Breast epithelium (tissue), 4 donors: ENCODE measurements at regions not wholly inside any gene's neighbourhood (a gene's known extent, or its start where the extent isn't known, plus 50 kb on each side); places are given as distances from the start of the nearest gene placed in this dataset.

Experiments
- DNase-seq, 2 donors: peaks; one replicate each; pipeline ENCODE4 v3.0.0-alpha.2; 2019; ENCODE audit warnings: low spot score in 2 of 2
- H3K27ac ChIP-seq, 2 donors: fragments of 200-600 bp; sonication (generic) in 1 of 2; one replicate each; pipeline ENCODE4 v1.5.1; 2016 to 2019; ENCODE audit warnings: mild to moderate bottlenecking in 1 of 2
- H3K27me3 ChIP-seq, 2 donors: fragments of 200-600 bp; sonication (generic) in 1 of 2; one replicate each; pipeline versions ENCODE4 v1.5.1 to v1.6.0; 2017 to 2019; ENCODE audit warnings: control low read depth in 1 of 2, mild to moderate bottlenecking in 1 of 2
- H3K36me3 ChIP-seq: fragments of 200-600 bp; one replicate; pipeline ENCODE4 v1.5.1; 2019
- H3K4me1 ChIP-seq, 2 donors: fragments of 200-600 bp; sonication (generic); one replicate each; pipeline ENCODE4 v1.5.1; 2016 to 2019; ENCODE audit warnings: control low read depth in 1 of 2
- H3K4me3 ChIP-seq, 3 donors: fragments of 200-600 bp; sonication (generic); 1 replicate in 2 of 3; 2 replicates in 1 of 3; pipeline ENCODE4 v1.5.1; 2016 to 2019; ENCODE audit warnings: mild to moderate bottlenecking in 3 of 3, moderate library complexity in 2 of 3
- H3K9me3 ChIP-seq, 2 donors: fragments of 200-600 bp; sonication (generic) in 1 of 2; one replicate each; pipeline ENCODE4 v1.5.1; 2016 to 2019; ENCODE audit warnings: control low read depth in 1 of 2
- POLR2A ChIP-seq: fragments of 450-650 bp; IDR thresholded peaks from one replicate; pipeline ENCODE4 v1.6.1; 2016; ENCODE audit warnings: antibody characterized with exemption, mild to moderate bottlenecking, moderate library complexity
- POLR2AphosphoS5 ChIP-seq, 3 donors: sonication (generic); formaldehyde crosslinking; IDR thresholded peaks; one replicate each; pipeline ENCODE4 v1.6.1; 2017; ENCODE audit warnings: antibody characterized with exemption in 3 of 3
- intact Hi-C: fragments of 100-400 bp; cut with DNase I; formaldehyde crosslinking; loops from one replicate; pipeline ENCODE4 v1.15.1; 2023; ENCODE audit warnings: low total_unique reads
- TF ChIP-seq, protein P1 (sequence below), 3 donors: fragments of 450-650 bp; IDR thresholded peaks; one replicate each; pipeline ENCODE4 v1.5.1; 2016 to 2017; ENCODE audit warnings: antibody characterized with exemption in 3 of 3, mild to moderate bottlenecking in 3 of 3, moderate library complexity in 3 of 3

DNA sequence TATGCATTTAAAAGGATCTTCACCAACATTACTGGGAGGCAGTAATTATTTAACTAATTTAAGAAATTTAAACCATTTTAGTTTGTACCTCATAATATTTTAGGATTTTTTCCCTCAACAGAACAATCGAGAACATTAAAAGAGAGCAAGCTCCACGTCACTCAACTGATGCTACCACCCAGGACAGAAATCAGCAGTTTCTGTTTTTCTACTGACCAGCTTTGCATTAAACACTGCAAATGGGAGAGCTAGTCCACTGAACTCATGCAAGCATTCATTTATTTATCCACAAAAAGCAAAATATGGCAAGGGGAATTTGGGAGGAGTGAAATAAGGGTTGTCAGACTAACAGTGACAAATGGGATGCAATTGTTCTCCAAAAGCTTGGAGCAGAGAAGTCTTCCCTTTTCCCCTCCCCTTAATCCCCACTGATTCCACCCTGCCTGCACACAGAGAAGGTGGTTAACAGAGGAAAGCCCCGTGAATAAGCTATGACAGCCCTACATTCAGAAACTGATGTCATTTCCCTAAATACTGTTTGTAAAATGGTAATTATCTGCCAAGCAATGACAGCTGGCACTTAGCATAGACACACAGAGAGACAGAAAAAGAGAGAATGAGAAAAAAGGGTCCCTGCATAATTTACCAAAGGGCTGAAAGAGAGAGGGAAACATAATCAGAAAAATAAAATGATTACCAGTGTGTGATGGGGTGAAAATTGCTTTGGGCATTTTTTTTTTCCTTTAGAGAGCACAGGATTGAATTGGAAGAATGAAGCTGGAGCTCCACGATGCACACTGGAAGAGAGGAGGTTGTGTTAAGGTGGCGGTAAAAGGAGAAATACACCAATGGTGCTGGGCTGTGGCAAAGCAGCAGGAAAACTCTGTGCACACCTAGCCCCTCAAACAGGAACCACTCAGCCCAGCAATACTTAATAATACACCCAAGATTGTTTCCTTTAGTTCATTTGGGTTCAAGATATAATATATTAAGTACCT is 777.4 kb downstream of the TUSC7 start:
- no peak overlapping the region for H3K27ac ChIP-seq
- no peak for DNase-seq
- no peaks in the 10 kb centered on the region for H3K9me3 ChIP-seq
- intact Hi-C loops, result no loop called here
- H3K4me3 ChIP-seq, result no peak overlapping the region
- H3K27me3 ChIP-seq, result no peaks in the 10 kb centered on the region
- H3K36me3 ChIP-seq, result no peaks in the 10 kb centered on the region
- TF ChIP-seq POLR2A, result no peak
- TF ChIP-seq, protein P1, sequence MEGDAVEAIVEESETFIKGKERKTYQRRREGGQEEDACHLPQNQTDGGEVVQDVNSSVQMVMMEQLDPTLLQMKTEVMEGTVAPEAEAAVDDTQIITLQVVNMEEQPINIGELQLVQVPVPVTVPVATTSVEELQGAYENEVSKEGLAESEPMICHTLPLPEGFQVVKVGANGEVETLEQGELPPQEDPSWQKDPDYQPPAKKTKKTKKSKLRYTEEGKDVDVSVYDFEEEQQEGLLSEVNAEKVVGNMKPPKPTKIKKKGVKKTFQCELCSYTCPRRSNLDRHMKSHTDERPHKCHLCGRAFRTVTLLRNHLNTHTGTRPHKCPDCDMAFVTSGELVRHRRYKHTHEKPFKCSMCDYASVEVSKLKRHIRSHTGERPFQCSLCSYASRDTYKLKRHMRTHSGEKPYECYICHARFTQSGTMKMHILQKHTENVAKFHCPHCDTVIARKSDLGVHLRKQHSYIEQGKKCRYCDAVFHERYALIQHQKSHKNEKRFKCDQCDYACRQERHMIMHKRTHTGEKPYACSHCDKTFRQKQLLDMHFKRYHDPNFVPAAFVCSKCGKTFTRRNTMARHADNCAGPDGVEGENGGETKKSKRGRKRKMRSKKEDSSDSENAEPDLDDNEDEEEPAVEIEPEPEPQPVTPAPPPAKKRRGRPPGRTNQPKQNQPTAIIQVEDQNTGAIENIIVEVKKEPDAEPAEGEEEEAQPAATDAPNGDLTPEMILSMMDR (IDR thresholded peaks at IDR 0.05), result no peak
- no peak for TF ChIP-seq POLR2AphosphoS5 (IDR thresholded peaks at IDR 0.05)
- H3K4me1 ChIP-seq, result no peaks in the 10 kb centered on the region

DNA sequence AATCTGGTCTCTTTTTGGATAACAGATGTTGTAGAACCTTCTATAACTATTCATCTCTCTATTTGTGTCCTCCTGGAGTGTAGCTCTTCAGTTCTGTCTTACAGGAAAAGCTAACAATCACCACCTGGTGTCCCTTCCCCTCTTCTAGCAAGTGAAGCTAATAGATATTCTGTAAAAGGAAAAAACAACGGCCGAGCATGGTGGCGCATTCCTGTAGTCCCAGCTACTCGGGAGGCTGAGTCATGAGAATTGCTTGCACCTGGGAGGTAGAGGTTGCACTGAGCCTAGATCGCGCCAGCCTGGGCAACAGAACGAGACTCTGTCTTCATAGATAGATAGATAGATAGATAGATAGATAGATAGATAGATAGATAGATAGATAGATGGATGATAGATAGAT is 779.4 kb downstream of the TUSC7 start:
- Histone ChIP-seq H3K27ac (no peak overlapping the region), H3K4me3 (no peak overlapping the region), H3K27me3 (no peaks in the 10 kb centered on the region), H3K9me3 (no peaks in the 10 kb centered on the region), H3K36me3 (no peaks in the 10 kb centered on the region), H3K4me1 (no peaks in the 10 kb centered on the region)
- intact Hi-C loops, result no loop called here
- TF ChIP-seq POLR2A, result no peak
- TF ChIP-seq, protein P1 (IDR thresholded peaks at IDR 0.05), result no peak
- no peak for TF ChIP-seq POLR2AphosphoS5 (IDR thresholded peaks at IDR 0.05)
- DNase-seq, result no peak

DNA sequence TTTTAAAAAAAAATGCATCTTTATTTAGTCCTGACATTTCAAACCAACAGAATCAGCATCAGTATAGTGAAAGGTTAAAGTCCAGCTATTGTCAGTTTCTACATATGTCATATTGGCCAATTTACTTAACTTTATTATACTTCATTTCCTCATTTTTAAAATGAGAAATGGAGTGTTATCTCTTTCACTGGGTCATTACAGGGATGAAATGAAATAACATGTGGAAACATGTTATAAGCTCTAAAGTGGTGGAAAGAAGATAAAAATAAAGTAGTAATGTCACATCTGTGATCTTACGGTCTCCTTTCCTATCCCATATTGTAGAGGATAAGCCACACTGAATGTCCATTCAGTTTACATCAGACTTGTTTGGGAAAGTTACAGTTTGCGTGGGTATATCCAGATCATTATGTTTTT is 780.1 kb downstream of the TUSC7 start:
- Histone ChIP-seq H3K9me3 (no peaks in the 10 kb centered on the region), H3K4me3 (no peak overlapping the region), H3K4me1 (no peaks in the 10 kb centered on the region), H3K36me3 (no peaks in the 10 kb centered on the region), H3K27ac (no peak overlapping the region), H3K27me3 (no peaks in the 10 kb centered on the region)
- TF ChIP-seq, protein P1 (IDR thresholded peaks at IDR 0.05), result no peak
- TF ChIP-seq POLR2A (no peak), POLR2AphosphoS5 (IDR thresholded peaks at IDR 0.05) (no peak)
- intact Hi-C loops, result loop anchor here (5.0 kb wide), 1 partner anchor 253 kb away; no protein-coding TSS in a partner anchor
- DNase-seq, result no peak

DNA sequence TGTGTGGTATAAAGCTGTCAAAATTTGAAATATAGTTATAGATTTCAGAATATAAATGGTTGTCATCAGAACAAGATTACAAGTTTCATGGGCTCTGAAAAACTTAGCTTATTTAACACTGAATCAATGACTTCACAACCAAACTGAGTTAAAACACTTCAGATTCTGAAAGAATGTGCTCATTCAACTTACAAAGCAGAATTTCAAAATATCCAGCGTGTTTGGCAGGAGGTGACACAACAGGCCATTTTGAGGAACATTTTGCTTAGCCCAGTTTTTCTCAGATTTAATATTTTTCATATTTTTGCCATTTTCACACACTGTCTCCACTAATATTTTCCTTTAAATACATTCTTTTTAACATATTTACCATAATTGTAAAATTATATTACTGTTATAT is 781.1 kb downstream of the TUSC7 start:
- Histone ChIP-seq H3K4me3 (no peak overlapping the region), H3K4me1 (no peaks in the 10 kb centered on the region), H3K27me3 (no peaks in the 10 kb centered on the region), H3K27ac (no peak overlapping the region), H3K9me3 (no peaks in the 10 kb centered on the region), H3K36me3 (no peaks in the 10 kb centered on the region)
- no peak for DNase-seq
- TF ChIP-seq, protein P1 (IDR thresholded peaks at IDR 0.05), result no peak
- TF ChIP-seq POLR2A, result no peak
- no peak for TF ChIP-seq POLR2AphosphoS5 (IDR thresholded peaks at IDR 0.05)
- intact Hi-C loops, result loop anchor here (5.0 kb wide), 1 partner anchor 252 kb away; no protein-coding TSS in a partner anchor

DNA sequence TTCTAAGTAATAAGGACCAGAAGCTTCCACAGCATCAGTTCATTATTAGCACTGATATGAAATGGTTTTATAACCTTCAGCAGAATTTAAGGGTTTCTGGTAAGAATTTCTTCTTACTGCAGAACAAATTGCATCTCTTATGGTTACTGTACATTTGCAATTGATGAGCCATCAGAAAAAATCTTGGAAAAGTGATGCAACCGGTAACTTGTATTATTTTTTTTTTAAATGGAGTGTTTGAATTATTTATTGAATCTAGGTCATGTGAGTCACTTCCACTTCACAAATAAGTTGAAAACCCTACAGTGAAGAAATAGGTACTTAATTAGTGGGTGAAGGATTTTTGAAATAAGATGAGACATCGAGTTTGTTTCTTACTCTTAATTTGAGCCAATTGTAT is 786.0 kb downstream of the TUSC7 start:
- H3K4me1 ChIP-seq, result no peaks in the 10 kb centered on the region

More for the DNA sequence above, 786.0 kb downstream of the TUSC7 start:
- Histone ChIP-seq H3K9me3 (no peaks in the 10 kb centered on the region), H3K27ac (no peak overlapping the region), H3K4me3 (no peak overlapping the region), H3K36me3 (peaks cover 3% of the 10 kb centered on the region), H3K27me3 (no peaks in the 10 kb centered on the region)
- intact Hi-C loops, result no loop called here
- no peak for DNase-seq
- TF ChIP-seq, protein P1 (IDR thresholded peaks at IDR 0.05), result no peak
- TF ChIP-seq POLR2A (no peak), POLR2AphosphoS5 (IDR thresholded peaks at IDR 0.05) (no peak)
